T-cell (primary cell): ENCODE measurements at regions not wholly inside any gene's neighbourhood (a gene's known extent, or its start where the extent isn't known, plus 50 kb on each side); places are given as distances from the start of the nearest gene placed in this dataset.

Experiments used
- ATAC-seq, 4 experiments: fragments of 200-7000 bp in 3 of 4; fragments of 150-1000 bp in 1 of 4; cut with Tn5 transposase; replicated peaks in 1 of 4; 1 replicate in 3 of 4; 2 replicates in 1 of 4; pipeline ENCODE4 v1.10.0; 2021; ENCODE audit warnings: moderate library complexity in 3 of 4, mild to moderate bottlenecking in 2 of 4, moderate number of reproducible peaks in 1 of 4
- CTCF ChIA-PET, 2 donors: fragments of 300-600 bp; sonication (Branson Sonifier 250); formaldehyde crosslinking; loops; one replicate each; lab custom pipeline; 2022; ENCODE audit warnings: antibody characterized with exemption in 2 of 2; lab: Charles Lee
- POLR2A ChIA-PET, 2 donors: fragments of 300-600 bp; sonication (Branson Sonifier 250); formaldehyde crosslinking; loops; one replicate each; lab custom pipeline; 2022; ENCODE audit warnings: antibody characterized with exemption in 2 of 2; lab: Charles Lee
- DNase-seq, 35 experiments: peaks; one replicate each; pipeline versions ENCODE4 v3.0.0 to v3.0.0-alpha.2; 2013 to 2023
- H3K27ac ChIP-seq: one replicate; pipeline ENCODE4 v1.5.1; 2013; ENCODE audit warnings: low read length
- H3K27me3 ChIP-seq, 2 experiments: replicated peaks in 1 of 2; 1 replicate in 1 of 2; 2 replicates in 1 of 2; pipeline versions ENCODE4 v1.6.1 to v1.7.0; 2013; ENCODE audit warnings: low read length in 1 of 2, mixed read lengths in 1 of 2; ENCODE audit not compliant: control insufficient read depth in 2 of 2, insufficient read depth in 2 of 2; ENCODE audit errors: extremely low read depth in 1 of 2
- H3K36me3 ChIP-seq, 2 donors: 1 replicate in 1 of 2; 2 replicates in 1 of 2; pipeline versions ENCODE4 v1.6.1 to v1.7.0; 2013; ENCODE audit warnings: low read length in 1 of 2; ENCODE audit not compliant: control insufficient read depth in 2 of 2, insufficient read depth in 1 of 2; ENCODE audit errors: extremely low read depth in 1 of 2
- H3K4me1 ChIP-seq, 2 experiments: 1 replicate in 1 of 2; 2 replicates in 1 of 2; pipeline versions ENCODE4 v1.6.1 to v1.7.0; 2013; ENCODE audit warnings: low read length in 2 of 2, mixed read lengths in 1 of 2; ENCODE audit not compliant: insufficient read depth in 2 of 2, control insufficient read depth in 1 of 2; ENCODE audit errors: extremely low read depth in 1 of 2
- H3K4me3 ChIP-seq, 2 donors: 1 replicate in 1 of 2; 2 replicates in 1 of 2; pipeline versions ENCODE4 v1.5.1 to v1.7.0; 2013; ENCODE audit warnings: mild to moderate bottlenecking in 2 of 2, low read length in 1 of 2, moderate library complexity in 1 of 2; ENCODE audit not compliant: control insufficient read depth in 1 of 2; ENCODE audit errors: extremely low read depth in 1 of 2
- H3K9me3 ChIP-seq: 2 replicates; pipeline ENCODE4 v1.7.0; 2013
- H3K27ac Mint-ChIP-seq, 2 donors: one replicate each; pipeline ENCODE4 v1.8.0; 2020 to 2021; ENCODE audit warnings: mild to moderate bottlenecking in 2 of 2, mixed read lengths in 2 of 2
- H3K27me3 Mint-ChIP-seq, 2 donors: one replicate each; pipeline ENCODE4 v1.8.0; 2021 to 2022; ENCODE audit warnings: mixed read lengths in 2 of 2
- H3K36me3 Mint-ChIP-seq: one replicate; pipeline ENCODE4 v1.8.0; 2021; ENCODE audit warnings: mixed read lengths
- H3K4me1 Mint-ChIP-seq, 3 donors: one replicate each; pipeline ENCODE4 v1.8.0; 2020 to 2022; ENCODE audit warnings: mixed read lengths in 3 of 3, mild to moderate bottlenecking in 1 of 3
- H3K4me3 Mint-ChIP-seq, 3 donors: one replicate each; pipeline ENCODE4 v1.8.0; 2020 to 2022; ENCODE audit warnings: mild to moderate bottlenecking in 3 of 3, mixed read lengths in 3 of 3, moderate library complexity in 3 of 3
- H3K9me3 Mint-ChIP-seq, 3 donors: one replicate each; pipeline ENCODE4 v1.8.0; 2020 to 2022; ENCODE audit warnings: mixed read lengths in 3 of 3
- WGBS: methylation state at CpG from one replicate; pipeline ENCODE4 v1.1.5; 2013; ENCODE audit warnings: missing lambda C conversion rate; ENCODE audit not compliant: insufficient coverage; 5-methylcytosine and 5-hydroxymethylcytosine counted together

DNA sequence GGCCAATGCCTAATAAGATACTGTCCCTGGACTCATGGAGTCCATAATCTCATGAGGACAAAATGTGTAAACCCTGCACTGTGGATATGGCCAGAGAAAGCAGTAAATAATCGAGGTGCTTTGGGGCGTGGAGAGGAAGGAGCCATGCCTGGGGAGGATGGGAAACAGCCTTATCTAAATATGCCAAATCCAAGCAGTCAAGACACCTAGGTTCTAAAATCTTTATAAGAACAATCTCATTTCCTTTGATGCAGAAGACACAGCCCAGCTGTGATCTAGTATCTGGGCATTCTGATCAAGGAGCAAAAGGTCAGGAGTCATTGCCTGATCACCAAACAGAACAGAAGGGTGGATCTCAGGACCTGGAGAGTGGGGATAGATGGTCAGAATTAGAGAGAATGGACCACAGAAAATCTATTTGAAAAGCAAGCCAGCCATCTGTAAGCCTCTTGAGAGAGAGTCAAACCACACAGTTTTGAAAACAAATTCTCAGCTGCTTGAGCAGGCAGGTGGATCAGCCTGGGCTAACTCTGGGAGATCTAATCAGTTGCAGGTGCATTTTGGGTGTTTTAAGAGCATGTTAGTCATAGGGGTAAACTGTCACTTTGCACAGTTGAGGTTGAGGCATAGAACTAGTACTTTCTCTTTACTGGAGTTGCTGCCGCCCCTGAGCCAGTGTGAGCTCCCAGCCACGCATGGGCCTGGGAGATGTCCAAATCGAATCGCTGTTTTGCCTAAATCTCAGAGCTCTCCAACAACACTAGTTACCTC, 130.8 kb upstream of the TNFAIP3 start:
- ChIA-PET POLR2A (interaction anchor here in 1 of 2 donors (0.9 kb wide), 1 partner anchor 133 kb away, joined by 3 read pairs; no protein-coding TSS in a partner anchor), CTCF (interaction anchor here in 1 of 2 donors (1.1 kb wide), 1 partner anchor 239 kb away, joined by 3 read pairs; no protein-coding TSS in a partner anchor)
- ATAC-seq (peak; percentile 88 to 92 (median 90)), DNase-seq (peak in 11 of 35 experiments; percentile 2 to 54 (median 9))
- no peaks in the 10 kb centered on the region for H3K9me3 Mint-ChIP-seq
- H3K27me3 Mint-ChIP-seq, result no peaks in the 10 kb centered on the region
- peaks cover 7 to 9% of the 10 kb centered on the region in 2 experiments for H3K4me1 ChIP-seq
- H3K27ac Mint-ChIP-seq, result peak overlapping the region; percentile 72 to 89
- H3K36me3 Mint-ChIP-seq, result no peaks in the 10 kb centered on the region
- 18% methylated on average over 3 of the region's 6 CpGs for WGBS
- H3K27me3 ChIP-seq, result peaks cover 0 to 3% of the 10 kb centered on the region in 2 experiments
- no peaks in the 10 kb centered on the region for H3K9me3 ChIP-seq
- peaks cover 10 to 29% (median 23%) of the 10 kb centered on the region in 3 donors for H3K4me1 Mint-ChIP-seq
- H3K4me3 ChIP-seq, result no peak overlapping the region
- no peaks in the 10 kb centered on the region for H3K36me3 ChIP-seq
- H3K4me3 Mint-ChIP-seq, result peak overlapping the region in 1 of 3 donors; percentile 25
- H3K27ac ChIP-seq, result peak overlapping the region; percentile 27

DNA sequence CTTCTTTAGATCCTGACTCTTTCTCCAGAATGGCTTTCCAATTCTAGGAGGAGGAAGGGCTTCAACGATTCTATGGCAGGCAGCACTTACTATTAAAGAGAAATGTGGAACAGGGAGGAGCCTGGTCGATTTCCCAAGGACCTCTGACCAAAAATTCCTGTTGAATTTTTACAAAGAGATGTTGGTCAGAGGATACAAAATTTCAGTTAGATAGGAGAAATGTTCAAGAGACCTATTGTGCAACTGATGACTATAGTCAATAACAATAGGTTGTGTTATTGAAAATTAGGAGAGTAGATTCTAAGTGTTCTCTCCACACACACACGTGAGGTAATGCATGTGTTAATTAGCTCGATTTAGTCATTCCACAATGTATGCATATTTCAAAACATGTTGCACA, 130.1 kb upstream of the TNFAIP3 start:
- Histone ChIP-seq H3K27ac (peak overlapping the region; percentile 27), H3K4me1 (peaks cover 7 to 9% of the 10 kb centered on the region in 2 experiments), H3K9me3 (no peaks in the 10 kb centered on the region), H3K4me3 (no peak overlapping the region), H3K27me3 (peaks cover 0 to 3% of the 10 kb centered on the region in 2 experiments), H3K36me3 (no peaks in the 10 kb centered on the region)
- Mint-ChIP-seq H3K9me3 (no peaks in the 10 kb centered on the region), H3K27me3 (no peaks in the 10 kb centered on the region), H3K36me3 (no peaks in the 10 kb centered on the region), H3K4me3 (no peak overlapping the region), H3K27ac (peak overlapping the region; percentile 72 to 89), H3K4me1 (peaks cover 10 to 29% (median 23%) of the 10 kb centered on the region in 3 donors)
- WGBS, result no CpG with 5 or more reads among the region's 4 CpGs
- POLR2A ChIA-PET, result interaction anchor here in 1 of 2 donors (0.9 kb wide), 1 partner anchor 132 kb away, joined by 3 read pairs; no protein-coding TSS in a partner anchor
- CTCF ChIA-PET, result interaction anchor here (0.7 to 1.1 kb wide), 2 partner anchors 10 to 239 kb away, joined by 3 read pairs; no protein-coding TSS in a partner anchor
- ATAC-seq, result no peak
- DNase-seq, result no peak

DNA sequence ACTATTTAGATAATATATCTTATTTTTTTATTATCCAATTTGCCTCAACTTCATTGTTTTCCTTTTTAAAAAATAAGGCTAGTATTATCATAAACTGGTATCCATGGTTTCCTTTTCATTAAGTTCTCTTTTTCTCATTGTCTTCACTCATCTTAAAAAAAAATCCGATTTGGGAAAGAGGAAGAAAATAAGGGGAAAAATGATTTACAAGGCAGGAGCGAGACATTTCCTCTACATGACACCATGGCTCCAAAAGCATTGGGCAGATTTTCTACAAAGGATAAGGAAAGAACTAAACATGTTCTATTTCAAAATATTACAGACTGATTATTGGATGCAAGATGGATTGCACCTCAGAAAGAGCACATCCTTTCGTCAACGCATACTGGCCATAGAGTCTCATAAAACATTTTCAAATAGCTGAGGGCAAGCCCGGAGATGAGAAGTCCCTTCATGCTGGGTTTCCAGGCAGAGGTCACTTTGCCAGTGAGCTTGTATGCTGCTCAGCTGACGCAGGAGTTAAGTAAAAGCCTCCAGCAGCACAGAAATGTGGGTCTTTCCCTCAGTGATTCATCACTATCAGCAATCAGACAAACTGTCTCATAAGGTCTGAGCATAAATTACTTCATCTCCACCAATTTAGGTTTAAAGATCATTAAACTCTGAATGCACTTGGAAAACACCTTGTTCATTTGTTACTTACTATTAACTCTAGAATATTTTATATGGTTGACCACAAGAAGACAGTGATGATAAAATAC, 129.0 kb upstream of the TNFAIP3 start:
- Mint-ChIP-seq H3K27ac (peak overlapping the region in 1 of 2 donors; percentile 40), H3K4me3 (no peak overlapping the region), H3K4me1 (peaks cover 10 to 30% (median 23%) of the 10 kb centered on the region in 3 donors), H3K9me3 (no peaks in the 10 kb centered on the region), H3K36me3 (peaks cover under 1% of the 10 kb centered on the region), H3K27me3 (no peaks in the 10 kb centered on the region)
- ATAC-seq (no peak), DNase-seq (peak in 1 of 35 experiments; percentile 19)
- H3K27ac ChIP-seq, result no peak overlapping the region
- ChIA-PET CTCF (no interaction called here), POLR2A (no interaction called here)
- no peaks in the 10 kb centered on the region for H3K9me3 ChIP-seq
- peaks cover 0 to 3% of the 10 kb centered on the region in 2 experiments for H3K27me3 ChIP-seq
- no peaks in the 10 kb centered on the region for H3K36me3 ChIP-seq
- 100% methylated on average over 3 of the region's 6 CpGs for WGBS
- H3K4me1 ChIP-seq, result peaks cover 7 to 9% of the 10 kb centered on the region in 2 experiments
- no peak overlapping the region for H3K4me3 ChIP-seq

DNA sequence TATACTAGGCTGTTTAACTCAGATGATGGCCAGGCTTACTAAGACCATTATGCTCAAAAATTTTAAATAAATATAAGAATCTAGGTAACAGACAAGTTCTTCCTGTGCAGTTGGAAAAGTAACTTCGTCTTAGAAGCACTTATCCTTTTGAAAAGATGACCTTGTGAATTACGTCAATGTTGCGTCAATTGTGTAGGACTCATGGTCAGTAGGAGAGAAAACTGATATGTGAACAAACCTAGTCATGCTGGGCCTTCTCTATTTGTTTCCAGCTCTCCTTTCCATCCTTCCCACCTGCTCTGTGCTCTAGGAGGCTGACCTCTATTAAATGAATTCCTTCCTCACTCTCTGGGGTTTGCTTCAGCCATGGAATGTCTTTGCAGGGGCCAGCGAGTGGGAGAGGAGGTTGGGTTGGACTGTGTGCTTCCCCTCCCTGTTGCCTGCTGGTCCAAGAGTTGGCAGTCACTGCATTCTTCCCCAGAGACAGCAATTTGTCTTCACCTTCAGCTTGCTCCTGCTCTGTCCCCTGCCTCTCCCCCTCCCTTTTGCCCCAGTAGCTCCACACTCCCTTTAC, 128.0 kb upstream of the TNFAIP3 start:
- Histone ChIP-seq H3K27me3 (peaks cover 0 to 3% of the 10 kb centered on the region in 2 experiments), H3K4me1 (peaks cover 9 to 10% of the 10 kb centered on the region in 2 experiments), H3K9me3 (no peaks in the 10 kb centered on the region), H3K27ac (no peak overlapping the region), H3K36me3 (no peaks in the 10 kb centered on the region), H3K4me3 (no peak overlapping the region)
- no peak for DNase-seq
- no peak for ATAC-seq
- no peaks in the 10 kb centered on the region for H3K27me3 Mint-ChIP-seq
- no peaks in the 10 kb centered on the region for H3K9me3 Mint-ChIP-seq
- no CpG with 5 or more reads among the region's 4 CpGs for WGBS
- H3K4me1 Mint-ChIP-seq, result peaks cover 10 to 38% (median 29%) of the 10 kb centered on the region in 3 donors
- no peak overlapping the region for H3K27ac Mint-ChIP-seq
- ChIA-PET POLR2A (no interaction called here), CTCF (no interaction called here)
- no peak overlapping the region for H3K4me3 Mint-ChIP-seq
- H3K36me3 Mint-ChIP-seq, result peaks cover 2% of the 10 kb centered on the region

DNA sequence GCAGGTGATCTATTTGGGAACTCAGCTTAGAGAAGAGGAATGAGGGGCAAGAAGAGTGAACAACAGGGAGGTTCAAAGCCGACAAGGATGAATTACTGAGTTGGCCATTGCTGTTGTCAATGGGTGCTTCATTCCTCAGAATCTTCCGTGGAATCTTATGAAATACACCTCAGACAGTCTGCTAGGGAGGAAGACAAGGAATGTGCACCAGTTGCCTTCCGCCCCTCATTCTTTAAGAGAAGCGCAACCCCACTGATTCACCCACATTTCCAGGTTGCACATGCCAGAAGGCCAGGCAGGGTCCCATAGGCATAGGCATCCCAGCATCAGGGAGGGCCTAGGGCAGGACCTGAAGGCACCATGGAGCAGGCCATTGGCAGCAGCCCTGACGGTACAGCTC, 127.5 kb upstream of the TNFAIP3 start:
- H3K36me3 ChIP-seq, result no peaks in the 10 kb centered on the region
- no peak overlapping the region for H3K27ac ChIP-seq
- H3K4me3 Mint-ChIP-seq, result no peak overlapping the region
- 94% methylated on average over 5 of the region's 5 CpGs for WGBS
- POLR2A ChIA-PET, result no interaction called here
- no peak overlapping the region for H3K27ac Mint-ChIP-seq
- ATAC-seq (no peak), DNase-seq (no peak)
- H3K27me3 Mint-ChIP-seq, result no peaks in the 10 kb centered on the region
- peaks cover 10 to 42% (median 32%) of the 10 kb centered on the region in 3 donors for H3K4me1 Mint-ChIP-seq
- CTCF ChIA-PET, result no interaction called here
- H3K36me3 Mint-ChIP-seq, result peaks cover 2% of the 10 kb centered on the region
- H3K27me3 ChIP-seq, result peaks cover 0 to 3% of the 10 kb centered on the region in 2 experiments
- H3K4me1 ChIP-seq, result peaks cover 9 to 10% of the 10 kb centered on the region in 2 experiments
- no peaks in the 10 kb centered on the region for H3K9me3 Mint-ChIP-seq
- H3K9me3 ChIP-seq, result no peaks in the 10 kb centered on the region
- H3K4me3 ChIP-seq, result no peak overlapping the region
